HG03342 (cell line): ENCODE measurements at regions not wholly inside any gene's neighbourhood (a gene's known extent, or its start where the extent isn't known, plus 50 kb on each side); places are given as distances from the start of the nearest gene placed in this dataset.

Experiments
- ATAC-seq: cut with Tn5 transposase; IDR thresholded peaks from one replicate; pipeline ENCODE4 v1.9.1; 2021; ENCODE audit warnings: mild to moderate bottlenecking, moderate library complexity; ENCODE audit not compliant: unreplicated experiment

GRCh38 chr9:13568841-13569601 lies 289.5 kb upstream of the MPDZ start:
- ATAC-seq, result no peak

- no peak for ATAC-seq
Observed at GRCh38 chr9:13568405-13568804, 288.9 kb upstream of the MPDZ start.

GRCh38 chr9:13567833-13568232 lies 288.3 kb upstream of the MPDZ start:
- no peak for ATAC-seq

GRCh38 chr9:13557746-13558145 lies 278.3 kb upstream of the MPDZ start:
- no peak for ATAC-seq

GRCh38 chr9:13556656-13557055 lies 277.2 kb upstream of the MPDZ start:
- ATAC-seq, result no peak

- no peak for ATAC-seq
Observed at GRCh38 chr9:13555989-13556500, 276.6 kb upstream of the MPDZ start.

- ATAC-seq, result no peak
Observed at GRCh38 chr9:13555516-13555915, 276.0 kb upstream of the MPDZ start.

- no peak for ATAC-seq
Observed at GRCh38 chr9:13554626-13555025, 275.1 kb upstream of the MPDZ start.

GRCh38 chr9:13552606-13553215 lies 273.2 kb upstream of the MPDZ start:
- no peak for ATAC-seq

- ATAC-seq, result no peak
Observed at GRCh38 chr9:13550519-13550918, 271.0 kb upstream of the MPDZ start.

- ATAC-seq, result no peak
Observed at GRCh38 chr9:13548535-13548934, 269.0 kb upstream of the MPDZ start.

- ATAC-seq, result no peak
Observed at GRCh38 chr9:13535141-13535540, 255.6 kb upstream of the MPDZ start.

- ATAC-seq, result no peak
Observed at GRCh38 chr9:13534006-13534405, 254.5 kb upstream of the MPDZ start.

GRCh38 chr9:13532407-13532806 lies 252.9 kb upstream of the MPDZ start:
- no peak for ATAC-seq

- ATAC-seq, result no peak
Observed at GRCh38 chr9:13529321-13530104, 250.0 kb upstream of the MPDZ start.

GRCh38 chr9:13524245-13524644 lies 244.8 kb upstream of the MPDZ start:
- no peak for ATAC-seq

GRCh38 chr9:13520069-13520468 lies 240.6 kb upstream of the MPDZ start:
- ATAC-seq, result no peak

GRCh38 chr9:13513716-13514444 lies 234.4 kb upstream of the MPDZ start:
- no peak for ATAC-seq

GRCh38 chr9:13513286-13513685 lies 233.8 kb upstream of the MPDZ start:
- ATAC-seq, result no peak

GRCh38 chr9:13508681-13509080 lies 229.2 kb upstream of the MPDZ start:
- ATAC-seq, result no peak

GRCh38 chr9:13508086-13508485 lies 228.6 kb upstream of the MPDZ start:
- no peak for ATAC-seq
